Neuron (in vitro differentiated cells): ENCODE measurements at regions not wholly inside any gene's neighbourhood (a gene's known extent, or its start where the extent isn't known, plus 50 kb on each side); places are given as distances from the start of the nearest gene placed in this dataset.

Experiments
- H2AFZ ChIP-seq: one replicate; pipeline ENCODE4 v1.6.1; 2013; ENCODE audit warnings: low read depth, mild to moderate bottlenecking, inconsistent platforms, low read length, moderate library complexity
- H3K27me3 ChIP-seq: one replicate; pipeline ENCODE4 v1.6.1; 2013; ENCODE audit warnings: low read length; ENCODE audit not compliant: insufficient read depth
- H3K36me3 ChIP-seq: one replicate; pipeline ENCODE4 v1.6.1; 2013; ENCODE audit warnings: low read length; ENCODE audit not compliant: insufficient read depth
- H3K4me1 ChIP-seq: one replicate; pipeline ENCODE4 v1.6.1; 2013; ENCODE audit warnings: low read length; ENCODE audit not compliant: insufficient read depth
- H3K4me3 ChIP-seq: 2 replicates; pipeline ENCODE4 v1.5.1; 2013; ENCODE audit warnings: mild to moderate bottlenecking, low read length, moderate library complexity
- H3K9me3 ChIP-seq: one replicate; pipeline ENCODE4 v1.6.1; 2013; ENCODE audit warnings: low read length

DNA sequence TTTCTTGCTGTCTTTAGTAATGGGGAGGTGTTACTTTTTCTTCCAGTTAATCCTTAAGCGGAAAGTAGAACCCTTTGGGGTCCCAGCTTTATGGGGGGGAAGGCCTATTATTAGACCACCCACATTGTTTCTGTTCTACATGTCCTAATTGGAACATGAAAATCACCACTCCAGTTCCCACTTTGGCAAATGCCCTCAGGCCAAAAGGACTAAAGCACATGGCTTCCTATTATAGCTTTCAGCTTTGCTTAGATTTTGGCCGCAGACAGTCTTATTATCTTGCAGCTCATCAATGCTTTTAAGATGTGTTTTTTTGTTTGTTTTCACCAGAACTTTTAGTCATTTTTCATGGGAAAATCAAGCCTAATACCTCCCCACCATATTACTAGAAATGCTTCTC lies 296.8 kb upstream of the ANKH start:
- Histone ChIP-seq H3K9me3 (no peaks in the 10 kb centered on the region), H2AFZ (no peak overlapping the region), H3K4me3 (no peak overlapping the region), H3K36me3 (no peaks in the 10 kb centered on the region), H3K27me3 (no peaks in the 10 kb centered on the region), H3K4me1 (no peaks in the 10 kb centered on the region)

DNA sequence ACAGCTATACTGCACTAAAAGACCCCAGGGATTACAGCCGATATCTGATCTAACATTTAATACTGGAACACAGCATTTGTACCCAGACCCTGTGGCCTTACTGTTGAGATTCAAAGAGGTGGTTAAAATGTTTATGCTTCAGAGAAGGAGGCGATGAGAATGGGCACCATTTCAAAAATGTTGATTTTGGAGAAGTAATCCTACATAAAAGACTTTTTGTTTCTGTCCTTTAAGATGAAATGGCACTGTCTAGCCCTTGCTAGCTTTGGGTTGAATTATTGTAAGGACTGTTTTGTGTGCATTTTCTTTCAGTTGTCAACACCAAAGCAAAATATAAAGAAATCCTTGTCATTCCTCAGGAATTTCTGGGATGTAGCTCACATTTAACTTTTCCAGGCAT lies 288.5 kb upstream of the ANKH start:
- H3K27me3 ChIP-seq, result no peaks in the 10 kb centered on the region
- no peaks in the 10 kb centered on the region for H3K9me3 ChIP-seq
- no peaks in the 10 kb centered on the region for H3K36me3 ChIP-seq
- no peak overlapping the region for H3K4me3 ChIP-seq
- no peak overlapping the region for H2AFZ ChIP-seq
- H3K4me1 ChIP-seq, result peaks cover 5% of the 10 kb centered on the region

DNA sequence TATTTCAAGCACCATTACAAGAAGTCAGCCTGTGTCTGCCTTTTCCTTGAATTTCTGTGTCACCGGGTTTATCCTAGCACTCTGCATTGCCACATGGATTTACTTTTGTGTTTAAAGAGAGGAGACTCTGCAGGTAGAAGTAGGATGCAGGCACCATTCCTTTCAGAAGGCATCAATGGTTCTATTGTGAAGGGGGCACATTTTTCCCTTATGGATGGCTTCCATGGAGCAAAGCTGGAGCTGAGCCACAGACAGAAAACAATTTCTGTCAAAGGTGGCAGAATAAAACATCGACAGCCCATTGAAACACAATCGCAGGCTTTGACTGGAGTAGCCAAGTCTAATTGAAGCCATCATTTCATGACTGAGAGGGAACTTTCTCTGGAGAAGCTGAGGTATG lies 288.0 kb upstream of the ANKH start:
- Histone ChIP-seq H2AFZ (no peak overlapping the region), H3K27me3 (no peaks in the 10 kb centered on the region), H3K4me3 (no peak overlapping the region), H3K36me3 (no peaks in the 10 kb centered on the region), H3K9me3 (no peaks in the 10 kb centered on the region), H3K4me1 (peaks cover 5% of the 10 kb centered on the region)

DNA sequence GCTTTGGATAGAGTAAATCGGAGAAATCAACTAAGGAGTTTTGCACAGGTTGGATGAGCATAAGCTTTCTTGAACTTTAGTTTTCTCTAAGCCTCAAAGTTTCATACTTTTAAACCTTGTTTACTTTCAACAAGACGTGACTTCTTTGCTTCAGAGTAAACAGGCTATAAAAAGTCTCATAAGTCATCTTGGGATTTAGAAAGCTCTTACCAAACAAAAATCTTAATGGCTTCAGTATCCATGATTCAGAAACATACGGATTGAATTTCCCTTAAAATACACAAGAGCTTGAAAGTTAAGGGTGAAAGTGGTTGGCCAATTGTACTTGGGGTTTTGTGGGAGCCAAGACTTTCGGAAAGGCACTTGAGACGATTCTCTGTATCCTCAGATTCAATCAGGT lies 270.9 kb upstream of the ANKH start:
- Histone ChIP-seq H3K9me3 (no peaks in the 10 kb centered on the region), H3K4me3 (no peak overlapping the region), H3K36me3 (no peaks in the 10 kb centered on the region), H3K27me3 (no peaks in the 10 kb centered on the region), H2AFZ (no peak overlapping the region), H3K4me1 (no peaks in the 10 kb centered on the region)

DNA sequence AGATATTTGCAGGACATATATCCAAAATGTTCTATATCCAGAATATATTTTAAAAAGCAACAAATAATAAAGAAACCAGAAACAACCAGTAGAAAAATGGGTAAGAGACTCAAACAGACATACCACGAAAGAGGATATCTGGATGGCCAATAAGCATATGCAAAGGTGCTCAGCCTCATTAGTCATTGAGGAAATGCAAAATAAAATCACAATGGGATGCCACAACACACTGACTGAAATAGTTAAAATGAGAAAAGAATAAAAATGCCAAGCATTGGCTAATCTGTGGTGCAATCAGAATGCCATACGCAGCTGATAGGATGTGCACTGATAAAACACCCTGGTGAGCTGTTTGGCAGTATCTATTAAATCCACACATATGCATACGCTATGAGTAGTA lies 265.8 kb upstream of the ANKH start:
- Histone ChIP-seq H3K4me1 (no peaks in the 10 kb centered on the region), H3K4me3 (no peak overlapping the region), H2AFZ (no peak overlapping the region), H3K9me3 (no peaks in the 10 kb centered on the region), H3K36me3 (no peaks in the 10 kb centered on the region), H3K27me3 (no peaks in the 10 kb centered on the region)

DNA sequence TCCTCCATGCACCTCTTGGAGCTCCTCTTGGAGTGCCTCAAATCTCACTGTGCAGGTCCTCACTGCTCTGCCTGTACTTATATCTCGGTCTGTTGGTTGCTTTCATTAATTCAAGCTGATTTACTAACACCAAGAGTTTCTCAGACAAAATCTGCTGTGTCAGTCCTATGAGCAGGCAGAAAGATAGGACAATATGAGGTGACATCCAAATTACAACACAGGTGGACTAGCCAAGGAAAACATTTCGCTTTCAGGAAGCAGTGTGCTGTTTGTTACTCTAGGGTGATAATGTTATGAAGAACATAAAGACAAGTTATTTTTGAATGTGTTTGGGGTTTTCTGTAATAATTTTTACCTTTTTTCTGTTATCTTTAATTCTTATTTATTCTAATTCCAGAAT lies 264.1 kb upstream of the ANKH start:
- Histone ChIP-seq H3K4me3 (no peak overlapping the region), H3K9me3 (no peaks in the 10 kb centered on the region), H3K4me1 (no peaks in the 10 kb centered on the region), H3K27me3 (no peaks in the 10 kb centered on the region), H3K36me3 (no peaks in the 10 kb centered on the region), H2AFZ (no peak overlapping the region)

DNA sequence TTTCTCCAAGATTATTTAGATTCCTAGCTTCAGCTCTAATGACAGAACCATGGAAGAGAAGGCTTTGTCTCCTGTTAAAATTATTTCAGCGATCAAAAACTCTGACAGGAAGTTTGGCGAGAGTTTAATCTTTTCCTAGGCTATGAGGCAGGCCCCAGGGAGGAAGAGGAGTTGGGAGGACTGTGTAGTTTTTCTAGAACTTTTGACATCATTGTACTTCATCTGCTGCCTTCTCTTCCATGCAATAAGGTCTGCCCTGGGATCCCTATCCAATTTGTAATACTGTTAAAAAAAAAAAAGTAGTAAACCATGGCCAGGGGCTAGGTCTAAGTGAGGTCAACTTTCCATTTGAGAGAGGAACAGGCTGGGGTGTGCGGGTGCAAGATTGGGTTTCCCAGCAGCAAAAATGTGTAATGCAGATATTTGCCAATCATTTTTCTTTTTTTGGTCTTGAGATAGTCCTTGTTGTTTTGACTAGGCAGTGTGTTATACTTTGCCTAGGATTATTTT lies 261.9 kb upstream of the ANKH start:
- H2AFZ ChIP-seq, result no peak overlapping the region
- no peaks in the 10 kb centered on the region for H3K36me3 ChIP-seq
- H3K27me3 ChIP-seq, result no peaks in the 10 kb centered on the region
- no peaks in the 10 kb centered on the region for H3K9me3 ChIP-seq
- no peak overlapping the region for H3K4me3 ChIP-seq
- no peaks in the 10 kb centered on the region for H3K4me1 ChIP-seq

DNA sequence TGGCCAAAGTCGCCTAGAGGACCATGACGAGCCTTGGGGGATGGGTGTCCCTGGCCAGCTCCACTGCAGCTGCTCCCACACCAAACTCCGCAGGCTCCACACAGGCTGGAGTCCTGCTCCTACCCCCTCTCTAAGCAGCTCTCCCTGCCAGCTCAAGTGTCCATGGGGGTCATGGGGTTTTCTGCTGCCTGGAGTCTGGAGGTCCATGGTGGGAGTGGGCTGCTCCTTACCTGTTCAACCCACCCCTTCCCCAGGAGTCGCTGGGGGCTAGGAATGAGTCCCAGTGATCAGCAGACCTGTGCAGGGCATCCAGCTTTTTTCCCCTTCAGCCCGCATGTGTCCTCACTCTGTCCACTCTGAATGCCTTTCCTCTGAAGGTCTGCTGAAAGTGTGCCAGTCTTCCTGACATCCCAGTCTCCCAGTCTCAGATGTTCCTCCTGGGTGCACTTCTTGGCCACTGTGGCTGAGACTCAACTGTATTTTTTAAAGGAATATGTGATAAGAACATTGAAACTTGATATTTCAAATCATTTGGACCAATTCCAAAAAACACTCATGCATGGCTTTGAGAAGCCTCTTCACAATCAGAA lies 261.3 kb upstream of the ANKH start:
- no peaks in the 10 kb centered on the region for H3K4me1 ChIP-seq
- H3K9me3 ChIP-seq, result no peaks in the 10 kb centered on the region
- H3K4me3 ChIP-seq, result no peak overlapping the region
- no peak overlapping the region for H2AFZ ChIP-seq
- H3K27me3 ChIP-seq, result no peaks in the 10 kb centered on the region
- H3K36me3 ChIP-seq, result no peaks in the 10 kb centered on the region

DNA sequence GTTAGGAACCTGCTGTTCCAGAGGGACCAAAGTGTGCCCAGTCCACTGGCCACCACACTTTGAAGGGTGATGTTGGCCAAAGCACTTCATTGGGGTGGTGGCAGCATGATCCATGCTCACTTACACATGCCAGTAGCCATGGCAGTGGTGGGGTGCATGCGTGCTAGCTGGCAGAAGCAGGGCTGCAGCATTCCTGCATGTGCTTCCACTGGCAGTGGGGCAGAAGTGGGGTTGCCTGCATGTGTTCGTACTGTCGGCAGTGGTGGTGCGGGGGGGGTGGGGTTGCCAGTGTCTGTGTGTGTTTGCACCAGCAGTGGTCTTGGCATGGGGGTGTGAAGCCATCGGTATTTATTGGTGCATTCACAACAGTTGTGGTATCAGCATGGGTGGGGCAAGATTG lies 260.3 kb upstream of the ANKH start:
- no peak overlapping the region for H3K4me3 ChIP-seq
- no peaks in the 10 kb centered on the region for H3K9me3 ChIP-seq
- H3K36me3 ChIP-seq, result no peaks in the 10 kb centered on the region
- no peaks in the 10 kb centered on the region for H3K27me3 ChIP-seq
- H3K4me1 ChIP-seq, result no peaks in the 10 kb centered on the region
- H2AFZ ChIP-seq, result no peak overlapping the region

DNA sequence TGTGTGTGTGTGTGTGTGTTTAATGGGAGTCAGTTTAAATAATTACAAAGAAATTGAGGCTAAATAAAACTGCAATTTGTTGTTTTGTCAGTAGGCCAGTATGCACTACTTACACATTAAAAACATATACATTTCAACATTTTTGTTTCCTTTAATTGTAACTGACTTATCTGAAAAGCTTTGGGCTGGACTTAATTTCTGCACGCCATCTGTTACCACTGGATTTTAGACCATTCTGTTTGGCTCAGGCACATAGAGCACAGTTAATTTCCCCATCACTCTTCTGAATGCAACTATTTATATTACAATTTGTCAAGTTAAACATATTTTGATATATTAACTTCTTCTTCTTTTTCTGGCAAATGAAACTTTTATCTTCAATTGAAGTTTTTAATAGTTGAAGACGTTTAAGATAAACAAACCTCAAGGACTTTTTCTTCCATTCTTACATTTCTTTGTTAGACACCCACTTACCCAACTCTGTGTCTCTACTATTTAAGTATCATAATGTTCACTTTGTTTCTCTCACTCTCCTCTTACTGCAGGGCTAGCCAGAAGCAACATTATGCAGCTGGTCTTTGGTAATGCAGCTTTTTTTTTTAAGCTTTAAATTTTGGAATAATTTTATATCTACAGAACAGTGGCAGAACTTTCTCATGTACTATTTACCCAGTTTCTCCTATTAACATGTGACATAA lies 253.4 kb upstream of the ANKH start:
- Histone ChIP-seq H3K27me3 (no peaks in the 10 kb centered on the region), H3K9me3 (no peaks in the 10 kb centered on the region), H3K4me3 (no peak overlapping the region), H3K36me3 (no peaks in the 10 kb centered on the region), H2AFZ (no peak overlapping the region), H3K4me1 (no peaks in the 10 kb centered on the region)

DNA sequence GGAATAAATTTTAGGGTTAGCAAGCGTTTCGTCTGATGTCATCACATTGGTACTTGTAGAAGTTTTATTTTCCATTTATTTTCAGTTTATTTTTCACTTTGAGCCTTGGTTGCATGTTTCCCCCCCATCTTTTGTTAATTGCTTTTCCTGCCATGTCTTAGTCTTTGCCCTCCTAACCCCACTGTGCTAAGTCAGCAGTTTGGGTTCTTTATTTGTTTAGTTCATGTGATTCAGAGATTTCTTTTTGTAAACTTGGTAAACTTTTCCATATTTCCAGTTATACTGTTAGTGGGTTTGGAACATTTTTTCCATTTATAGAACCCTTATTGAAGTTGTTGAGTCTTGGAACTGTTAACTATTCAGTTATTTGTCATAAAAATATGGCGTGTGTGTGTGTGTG lies 252.9 kb upstream of the ANKH start:
- Histone ChIP-seq H2AFZ (no peak overlapping the region), H3K4me1 (no peaks in the 10 kb centered on the region), H3K4me3 (no peak overlapping the region), H3K36me3 (no peaks in the 10 kb centered on the region), H3K27me3 (no peaks in the 10 kb centered on the region), H3K9me3 (no peaks in the 10 kb centered on the region)

DNA sequence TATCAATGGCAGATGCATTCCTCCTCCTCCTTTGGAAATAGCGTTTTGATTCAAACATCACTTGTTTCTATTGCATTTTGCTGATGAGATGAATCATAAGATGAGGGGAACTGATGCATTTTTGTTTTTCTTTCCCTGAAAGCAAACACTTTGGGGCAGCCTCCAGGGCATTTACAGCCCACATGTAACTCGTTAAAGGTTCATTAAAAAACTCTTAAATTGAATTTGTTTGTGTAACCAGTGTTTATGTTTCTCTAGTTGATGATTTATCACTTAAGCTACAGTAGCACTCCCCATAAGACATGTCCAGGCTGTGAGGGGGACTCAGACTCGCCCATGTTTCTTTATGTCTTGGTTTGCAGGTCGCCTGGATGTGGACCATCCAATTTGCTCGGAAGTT lies 246.1 kb upstream of the ANKH start:
- H2AFZ ChIP-seq, result no peak overlapping the region
- H3K9me3 ChIP-seq, result no peaks in the 10 kb centered on the region
- H3K27me3 ChIP-seq, result no peaks in the 10 kb centered on the region
- H3K36me3 ChIP-seq, result no peaks in the 10 kb centered on the region
- H3K4me1 ChIP-seq, result no peaks in the 10 kb centered on the region
- H3K4me3 ChIP-seq, result no peak overlapping the region

DNA sequence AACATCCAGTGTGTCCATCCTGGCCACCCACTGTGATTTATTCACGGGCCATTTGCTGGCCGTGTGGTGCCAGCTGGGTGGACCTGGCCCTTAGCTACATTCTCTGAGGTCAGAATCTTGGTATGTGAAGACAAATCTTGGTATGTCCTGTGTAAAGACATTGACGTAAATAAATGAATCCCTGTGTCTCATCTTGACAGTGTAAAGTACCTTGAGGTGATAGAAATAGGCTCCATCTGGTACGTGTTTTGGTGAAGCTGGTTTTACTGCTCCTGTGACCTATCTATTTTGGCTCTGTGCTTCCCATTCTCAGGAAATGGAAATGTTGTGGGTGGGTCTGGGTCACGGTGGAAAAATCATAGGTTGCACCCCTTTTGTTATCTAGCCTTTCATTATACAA lies 245.4 kb upstream of the ANKH start:
- no peak overlapping the region for H2AFZ ChIP-seq
- no peaks in the 10 kb centered on the region for H3K27me3 ChIP-seq
- no peaks in the 10 kb centered on the region for H3K9me3 ChIP-seq
- no peaks in the 10 kb centered on the region for H3K36me3 ChIP-seq
- H3K4me1 ChIP-seq, result no peaks in the 10 kb centered on the region
- no peak overlapping the region for H3K4me3 ChIP-seq
